Ishikawa (cell line): ENCODE measurements at regions not wholly inside any gene's neighbourhood (a gene's known extent, or its start where the extent isn't known, plus 50 kb on each side); places are given as distances from the start of the nearest gene placed in this dataset.

Experiments used
- CEBPB ChIP-seq: IDR thresholded peaks from 2 replicates; pipeline ENCODE4 v1.6.1; 2012
- CREB1 ChIP-seq: IDR thresholded peaks from 2 replicates; pipeline ENCODE4 v1.6.1; 2012; ENCODE audit warnings: low read depth
- EP300 ChIP-seq: IDR thresholded peaks from 2 replicates; pipeline ENCODE4 v1.6.1; 2012; ENCODE audit warnings: borderline replicate concordance
- FOXM1 ChIP-seq: IDR thresholded peaks from 2 replicates; pipeline ENCODE4 v1.6.1; 2012; ENCODE audit warnings: low read depth, borderline replicate concordance
- NFIC ChIP-seq: IDR thresholded peaks from 2 replicates; pipeline ENCODE4 v1.6.1; 2012
- TCF12 ChIP-seq: IDR thresholded peaks from 2 replicates; pipeline ENCODE4 v1.6.1; 2012; ENCODE audit warnings: low read depth
- YY1 ChIP-seq: IDR thresholded peaks from 2 replicates; pipeline ENCODE4 v1.6.1; 2012; ENCODE audit warnings: low read depth
- ZBTB7A ChIP-seq: IDR thresholded peaks from 2 replicates; pipeline ENCODE4 v1.6.1; 2012; ENCODE audit warnings: low read depth
- TF ChIP-seq, protein P1 (sequence below): IDR thresholded peaks from 2 replicates; pipeline ENCODE4 v1.6.1; 2012

DNA sequence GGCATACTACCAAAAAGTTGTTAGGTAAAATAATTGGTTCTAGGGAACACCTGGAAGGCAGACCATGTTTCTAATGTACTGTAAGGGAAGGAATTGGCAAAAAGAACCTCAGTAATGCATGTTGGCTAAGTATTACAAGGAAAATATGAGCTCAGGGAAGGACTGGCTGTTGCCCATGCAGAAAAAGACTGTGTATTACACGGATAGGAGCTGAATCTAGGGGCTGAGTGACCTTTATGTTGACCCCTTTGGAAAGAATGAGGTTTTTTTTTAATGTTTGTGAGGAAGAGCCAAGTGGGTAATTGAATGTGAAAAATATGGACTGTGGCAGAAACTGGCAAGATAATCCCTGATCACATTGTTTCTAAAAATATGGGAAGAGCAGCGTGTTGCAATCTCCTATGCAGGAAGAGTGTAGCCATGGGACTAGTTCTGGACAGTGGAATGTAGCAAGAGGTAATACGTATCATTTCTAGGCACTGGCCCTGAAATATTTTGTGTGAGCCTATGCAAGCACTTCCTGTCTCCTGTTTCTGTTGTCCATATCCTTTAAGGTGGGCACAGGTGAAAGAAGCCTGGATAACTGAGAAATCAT, 95.1 kb upstream of the CNTNAP4 start:
- TF ChIP-seq, protein P1, sequence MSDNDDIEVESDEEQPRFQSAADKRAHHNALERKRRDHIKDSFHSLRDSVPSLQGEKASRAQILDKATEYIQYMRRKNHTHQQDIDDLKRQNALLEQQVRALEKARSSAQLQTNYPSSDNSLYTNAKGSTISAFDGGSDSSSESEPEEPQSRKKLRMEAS: no peak
- TF ChIP-seq EP300 (no peak), TCF12 (no peak), CEBPB (no peak), CREB1 (no peak), ZBTB7A (no peak), NFIC (no peak), YY1 (no peak), FOXM1 (no peak)
